AG04449 (cell line): ENCODE measurements at regions not wholly inside any gene's neighbourhood (a gene's known extent, or its start where the extent isn't known, plus 50 kb on each side); places are given as distances from the start of the nearest gene placed in this dataset.

Source experiments
- CTCF ChIA-PET: fragments of 350-600 bp; formaldehyde crosslinking; extraction: SDS; loops from one replicate; lab custom pipeline; 2021; ENCODE audit warnings: antibody characterized with exemption; lab: Yijun Ruan, JAX
- POLR2A ChIA-PET: fragments of 400-600, 350-600 bp; formaldehyde crosslinking; extraction: SDS; loops from one replicate; lab custom pipeline; 2020; ENCODE audit warnings: antibody characterized with exemption, inconsistent platforms; lab: Yijun Ruan, JAX
- DNase-seq: peaks from one replicate; pipeline ENCODE4 v3.0.0-alpha.2; 2010; ENCODE audit warnings: low read depth, low spot score
- H3K4me3 ChIP-seq: 2 replicates; pipeline ENCODE4 v1.5.1; 2011; ENCODE audit warnings: low read depth, mild to moderate bottlenecking, control low read depth, low read length
- CTCF ChIP-seq: IDR thresholded peaks from one replicate; pipeline ENCODE4 v1.5.1; 2011; ENCODE audit warnings: mild to moderate bottlenecking, moderate library complexity, low read length, control low read depth, inconsistent platforms; ENCODE audit not compliant: insufficient read depth; ENCODE audit errors: missing control alignments

DNA sequence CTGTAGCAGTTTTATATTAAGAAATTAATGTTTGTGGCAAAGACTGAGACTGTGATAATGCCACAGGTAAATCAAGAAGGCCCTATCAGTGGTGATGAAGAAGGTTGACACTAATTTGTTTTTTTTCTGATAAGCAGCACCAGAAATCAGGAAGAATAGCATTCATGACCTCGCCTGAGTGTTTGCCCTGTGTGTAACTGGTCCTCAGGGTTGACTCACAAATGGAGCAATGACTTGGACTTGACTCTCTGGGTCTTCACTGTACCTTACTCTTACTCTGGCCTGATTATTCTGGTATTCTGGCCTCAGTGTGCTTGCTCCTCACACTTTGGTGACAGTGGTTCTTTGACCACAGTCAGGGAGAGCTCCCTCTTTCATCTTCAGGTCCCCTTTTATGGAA lies 243.9 kb downstream of the HAO1 start:
- DNase-seq, result no peak
- H3K4me3 ChIP-seq, result no peak overlapping the region
- CTCF ChIA-PET, result no interaction called here
- TF ChIP-seq CTCF, result no peak
- POLR2A ChIA-PET, result no interaction called here

- no peak for TF ChIP-seq CTCF
- ChIA-PET CTCF (no interaction called here), POLR2A (no interaction called here)
- no peak for DNase-seq
- no peak overlapping the region for H3K4me3 ChIP-seq
These were observed 238.1 kb downstream of the HAO1 start for GRCh38 chr20:7702141-7702540.

GRCh38 chr20:7703551-7703961 lies 236.7 kb downstream of the HAO1 start:
- TF ChIP-seq CTCF, result no peak
- ChIA-PET POLR2A (no interaction called here), CTCF (no interaction called here)
- DNase-seq, result no peak
- H3K4me3 ChIP-seq, result no peak overlapping the region

- H3K4me3 ChIP-seq, result no peak overlapping the region
- no peak for TF ChIP-seq CTCF
- no peak for DNase-seq
- POLR2A ChIA-PET, result no interaction called here
- CTCF ChIA-PET, result no interaction called here
These were observed 236.3 kb downstream of the HAO1 start for GRCh38 chr20:7703996-7704395.

DNA sequence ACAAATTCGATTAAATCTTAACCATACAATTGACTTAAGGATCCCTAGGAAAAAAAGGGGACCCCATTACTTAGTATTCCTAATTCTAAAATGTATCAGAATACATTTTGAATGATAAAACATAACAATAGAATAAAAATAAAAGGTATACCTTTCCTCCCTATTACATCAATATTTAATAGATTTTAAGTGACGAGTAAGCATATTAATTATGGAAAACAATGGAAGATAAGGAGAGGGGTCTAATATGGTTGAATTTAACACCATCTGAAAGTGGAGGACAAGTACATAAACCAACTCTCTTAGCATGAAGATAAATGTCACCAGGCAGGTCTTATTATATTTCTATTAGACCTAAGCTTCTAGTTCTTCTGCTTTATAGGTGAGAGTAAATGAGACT lies 232.1 kb downstream of the HAO1 start:
- ChIA-PET CTCF (no interaction called here), POLR2A (no interaction called here)
- no peak overlapping the region for H3K4me3 ChIP-seq
- no peak for DNase-seq
- TF ChIP-seq CTCF, result no peak

DNA sequence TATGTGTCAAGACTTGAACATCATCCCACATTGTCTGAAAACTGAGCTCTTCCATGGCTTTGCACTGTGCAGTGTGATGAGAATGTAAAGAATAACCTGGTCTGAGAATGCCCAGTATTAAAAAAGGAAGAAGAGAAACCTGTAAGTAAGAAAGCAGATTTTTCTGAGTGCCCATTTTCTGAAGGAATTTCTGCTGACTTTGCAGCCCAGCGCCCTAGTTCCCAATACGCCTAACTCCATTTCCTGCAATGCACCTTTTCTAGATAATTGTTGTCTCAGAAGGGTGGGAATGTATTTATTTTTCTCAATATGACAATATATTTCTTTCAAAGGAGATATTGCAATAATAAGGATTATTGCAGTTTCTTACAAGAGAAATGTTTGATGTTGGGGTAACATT lies 231.5 kb downstream of the HAO1 start:
- no peak for TF ChIP-seq CTCF
- ChIA-PET CTCF (no interaction called here), POLR2A (no interaction called here)
- DNase-seq, result no peak
- H3K4me3 ChIP-seq, result no peak overlapping the region
